KBM-7 (cell line): ENCODE measurements at regions not wholly inside any gene's neighbourhood (a gene's known extent, or its start where the extent isn't known, plus 50 kb on each side); places are given as distances from the start of the nearest gene placed in this dataset.
"Not testable (repeated sequence)": the region's sequence is repeated elsewhere in the genome, so short reads cannot be mapped to it uniquely, and the experiment has no call there.

Experiments
- DNase-seq: peaks from one replicate; pipeline ENCODE4 v3.0.0-alpha.2; 2015
- in situ Hi-C: fragments of 300-500 bp; cut with MboI; formaldehyde crosslinking; loops from 2 replicates; pipeline ENCODE4 v1.14.3; 2020; ENCODE audit warnings: low sequenced_read_pairs, low pct_unique_long_range_greater_than_20kb, mixed read lengths

DNA sequence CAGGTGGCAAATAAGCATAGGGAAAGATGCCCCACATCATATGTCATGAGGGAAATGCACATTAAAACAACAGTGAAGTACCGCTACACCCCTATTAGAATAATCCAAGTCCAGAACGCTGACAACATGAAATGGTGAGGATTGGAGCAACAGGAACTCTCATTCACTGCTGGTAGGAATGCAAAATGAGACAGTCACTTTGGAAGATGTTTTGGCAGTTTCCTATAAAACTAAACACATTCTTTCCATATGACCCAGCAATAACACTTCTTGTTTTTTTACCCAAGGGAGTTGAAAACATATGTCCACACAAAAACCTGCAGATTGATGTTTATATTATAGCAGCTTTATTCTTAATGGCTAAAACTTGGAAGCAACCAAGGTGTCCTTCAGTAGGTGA lies 116.4 kb upstream of the TOPAZ1 start:
- in situ Hi-C loops, result no loop called here
- DNase-seq, result no peak

DNA sequence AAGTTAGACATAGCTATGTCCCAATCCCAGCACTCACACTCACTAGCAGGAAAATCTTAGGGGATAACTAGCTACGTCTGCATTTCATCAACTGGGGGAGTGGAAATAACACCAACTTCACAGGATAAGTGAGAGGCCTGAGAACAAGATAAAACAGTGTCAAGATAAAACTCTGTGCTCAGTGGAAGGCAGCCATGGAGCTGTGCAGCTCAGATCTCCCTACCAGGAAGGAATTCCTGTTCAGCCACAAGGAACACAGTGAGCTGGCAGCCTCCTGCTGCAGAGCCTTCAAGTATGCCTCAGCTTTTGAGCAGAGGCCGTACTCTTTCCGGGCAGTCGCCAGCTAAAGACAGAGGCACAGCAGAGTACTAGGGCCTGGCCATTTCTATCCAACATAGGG lies 115.8 kb upstream of the TOPAZ1 start:
- no peak for DNase-seq
- in situ Hi-C loops, result no loop called here

- in situ Hi-C loops, result no loop called here
Measured at GRCh38 chr3:44128057-44128775, 113.5 kb upstream of the TOPAZ1 start.

DNA sequence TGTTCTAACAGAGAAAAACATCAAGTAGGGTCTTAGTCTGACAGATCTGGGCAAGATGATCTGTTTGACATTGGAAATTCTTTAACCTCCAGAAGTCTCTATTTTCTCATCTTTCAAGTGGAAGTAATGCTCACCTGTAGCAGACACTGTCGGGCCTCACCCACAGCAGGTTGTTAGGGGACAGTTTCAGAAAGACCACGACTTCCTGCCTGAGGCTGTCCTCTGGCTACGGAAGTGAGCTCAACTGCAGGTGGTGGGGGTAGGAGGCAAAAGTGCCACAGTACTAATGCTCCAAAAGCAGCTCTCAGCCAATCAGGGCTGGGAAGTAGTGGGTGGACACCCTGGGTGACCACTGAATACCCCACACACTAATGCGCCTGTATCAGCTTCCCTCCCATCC lies 111.4 kb upstream of the TOPAZ1 start:
- in situ Hi-C loops, result no loop called here
- no peak for DNase-seq

More at GRCh38 chr3:44128057-44128775, 113.5 kb upstream of the TOPAZ1 start:
- DNase-seq, result no peak

GRCh38 chr3:44132061-44132460 lies 109.6 kb upstream of the TOPAZ1 start:
- DNase-seq, result no peak
- in situ Hi-C loops, result no loop called here

DNA sequence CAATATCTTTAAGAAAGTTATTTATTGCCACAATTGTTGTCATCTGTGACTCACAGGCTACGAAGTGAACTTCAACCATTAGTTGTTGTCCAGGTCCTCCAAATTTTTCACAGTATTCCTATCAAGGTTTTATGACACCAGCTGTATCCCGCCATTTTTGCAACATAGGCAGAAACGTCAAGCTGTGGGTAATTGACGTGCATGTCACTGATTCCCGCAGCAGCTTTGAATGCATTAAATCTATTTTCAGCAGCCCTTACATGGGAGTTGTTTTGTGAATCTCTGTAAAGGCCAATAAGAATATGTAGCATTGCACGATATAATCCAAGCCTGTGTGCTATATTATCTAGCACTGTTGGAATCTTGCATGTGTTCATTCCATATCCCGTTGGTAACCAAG lies 109.1 kb upstream of the TOPAZ1 start:
- DNase-seq, result no peak
- in situ Hi-C loops, result no loop called here

GRCh38 chr3:44136421-44136820 lies 105.3 kb upstream of the TOPAZ1 start:
- DNase-seq, result peak; percentile 10
- in situ Hi-C loops, result no loop called here

GRCh38 chr3:44146073-44146472 lies 95.6 kb upstream of the TOPAZ1 start:
- no peak for DNase-seq
- in situ Hi-C loops, result no loop called here

- in situ Hi-C loops, result no loop called here
- no peak for DNase-seq
Measured at GRCh38 chr3:44159696-44160300, 81.9 kb upstream of the TOPAZ1 start.

DNA sequence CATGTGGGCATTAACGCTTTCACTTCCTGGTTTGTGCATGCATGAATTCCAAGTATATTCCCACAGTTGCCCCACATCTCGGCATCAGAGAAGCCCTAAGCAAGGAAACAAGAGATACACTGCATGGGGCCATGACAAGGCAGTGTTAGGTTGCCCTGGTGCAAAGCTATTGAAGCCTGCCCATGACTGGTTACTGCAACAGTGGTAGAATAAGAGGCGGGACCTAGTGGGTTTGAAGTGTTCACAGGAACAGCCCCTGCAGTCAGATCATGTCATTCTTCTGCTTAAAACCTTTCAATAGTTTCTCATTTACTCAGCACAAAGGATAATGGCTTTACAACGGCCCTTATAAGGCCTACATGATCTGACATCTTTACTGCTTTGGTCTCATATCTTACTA lies 80.9 kb upstream of the TOPAZ1 start:
- no peak for DNase-seq
- in situ Hi-C loops, result no loop called here

DNA sequence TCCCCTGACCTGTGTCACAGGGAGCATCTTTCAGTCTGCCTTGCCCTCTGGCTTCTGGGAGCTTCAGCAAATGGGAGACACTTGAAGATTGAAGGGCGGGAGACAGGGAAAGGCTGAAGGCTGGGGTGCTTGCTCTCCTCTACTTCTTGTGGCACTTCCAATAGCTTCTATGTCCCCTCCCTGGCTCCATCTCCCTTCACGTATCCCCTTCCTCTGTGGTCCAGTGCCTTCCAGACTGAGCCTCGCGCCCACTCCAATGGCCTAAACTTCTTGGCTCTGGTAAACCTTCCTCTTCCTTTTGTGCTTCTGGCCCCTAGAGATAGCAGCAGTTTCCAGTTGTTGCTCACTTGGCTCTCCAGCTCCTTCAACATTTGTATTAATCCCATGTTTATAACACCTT lies 69.8 kb upstream of the TOPAZ1 start:
- in situ Hi-C loops, result no loop called here
- no peak for DNase-seq

GRCh38 chr3:44172701-44173100 lies 69.0 kb upstream of the TOPAZ1 start:
- DNase-seq, in situ Hi-C loops: not testable (repeated sequence)

DNA sequence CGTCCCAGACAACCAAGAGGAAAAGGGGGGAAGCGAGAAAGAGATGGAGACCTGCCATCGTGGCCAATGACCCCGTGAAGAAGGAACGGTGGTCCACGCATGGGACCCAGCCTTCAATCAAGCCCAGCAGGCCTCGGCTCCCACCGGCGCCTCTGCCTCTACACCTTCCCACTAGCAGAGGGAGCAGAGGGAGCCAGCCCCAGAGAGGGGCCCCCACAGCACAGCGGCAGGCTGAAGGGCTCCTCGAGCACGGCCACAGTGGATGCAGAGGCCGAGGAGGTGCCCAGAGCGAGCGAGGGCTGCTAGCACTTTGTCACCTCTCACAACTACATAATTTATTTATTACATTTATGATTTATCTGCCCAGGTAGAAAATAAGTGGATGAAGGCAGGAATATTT lies 68.4 kb upstream of the TOPAZ1 start:
- DNase-seq, result no peak
- in situ Hi-C loops, result no loop called here

DNA sequence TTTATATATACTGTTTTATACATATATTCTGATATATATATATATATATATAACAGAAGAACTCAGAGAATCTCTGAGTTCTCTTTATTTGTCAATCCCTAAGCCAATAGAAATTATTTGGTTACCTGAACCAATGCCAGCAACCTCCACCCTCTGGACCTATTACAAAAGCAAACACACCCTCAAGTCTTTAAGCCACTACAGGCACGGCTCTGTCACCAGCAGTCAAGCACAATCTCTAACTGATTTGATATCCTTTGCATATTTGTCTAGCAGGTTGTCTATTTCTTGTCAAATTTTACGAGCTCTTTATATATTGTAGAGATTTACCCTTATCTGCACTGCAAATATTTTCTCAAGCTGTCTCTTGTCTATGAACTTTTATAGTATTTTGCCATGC lies 66.6 kb upstream of the TOPAZ1 start:
- no peak for DNase-seq

DNA sequence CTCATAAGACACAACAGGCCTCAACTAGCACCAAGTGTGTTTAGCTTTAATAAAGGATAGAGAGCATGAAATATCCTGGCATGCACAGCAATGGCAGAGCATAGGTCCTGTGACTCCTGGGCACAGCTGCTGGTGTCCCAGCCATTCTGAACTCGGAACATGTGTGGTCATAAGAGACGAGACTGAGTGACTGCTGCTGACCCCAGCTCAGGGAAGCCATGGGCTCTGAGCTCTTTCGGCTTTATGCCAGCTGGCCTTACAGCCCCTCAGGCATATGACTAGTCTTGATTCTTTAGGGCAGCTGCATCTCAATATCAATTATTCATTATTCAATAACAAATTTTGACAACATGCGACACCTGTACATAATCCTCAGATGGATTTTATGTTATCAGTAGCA lies 62.4 kb upstream of the TOPAZ1 start:
- in situ Hi-C loops, result loop anchor here (25.0 kb wide), 1 partner anchor 317 kb away; no protein-coding TSS in a partner anchor

More for the DNA sequence above, 66.6 kb upstream of the TOPAZ1 start:
- in situ Hi-C loops, result loop anchor here (25.0 kb wide), 1 partner anchor 313 kb away; no protein-coding TSS in a partner anchor

GRCh38 chr3:44184319-44184953 lies 57.2 kb upstream of the TOPAZ1 start:
- DNase-seq, result peak; percentile 11
- in situ Hi-C loops, result loop anchor here (25.0 kb wide), 1 partner anchor 322 kb away; no protein-coding TSS in a partner anchor

More for the DNA sequence above, 62.4 kb upstream of the TOPAZ1 start:
- DNase-seq, result no peak

GRCh38 chr3:44185396-44185915 lies 56.2 kb upstream of the TOPAZ1 start:
- in situ Hi-C loops, result loop anchor here (25.0 kb wide), 1 partner anchor 323 kb away; no protein-coding TSS in a partner anchor
- no peak for DNase-seq

DNA sequence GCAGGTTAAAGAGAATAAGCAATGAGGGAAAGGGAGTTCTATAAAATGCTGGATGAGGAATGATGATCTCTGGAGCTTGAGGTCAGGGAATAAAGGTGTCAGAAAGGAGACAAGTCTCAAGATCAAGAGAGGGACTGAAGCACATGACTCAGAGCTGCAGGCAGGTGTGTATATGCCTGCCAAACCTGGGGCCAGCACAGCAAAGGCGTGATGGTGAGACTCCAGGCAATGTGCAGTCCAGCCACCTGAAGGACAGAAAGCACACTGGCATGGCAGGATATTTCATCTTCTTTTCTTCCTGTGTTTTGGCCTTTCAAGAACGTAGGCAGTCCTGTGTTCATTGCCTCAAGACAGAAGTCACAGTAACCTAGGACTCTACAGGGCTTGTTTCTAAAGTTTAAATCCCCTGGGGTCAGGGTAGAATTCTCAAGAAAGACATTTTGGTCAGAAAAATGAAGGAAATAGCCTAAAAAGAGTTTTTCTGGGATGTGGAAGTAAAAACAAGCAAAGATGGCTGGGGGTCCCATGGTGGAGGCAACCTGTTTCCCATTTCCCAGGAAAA lies 55.5 kb upstream of the TOPAZ1 start:
- in situ Hi-C loops, result loop anchor here (25.0 kb wide), 1 partner anchor 324 kb away; no protein-coding TSS in a partner anchor

GRCh38 chr3:44186712-44187111 lies 55.0 kb upstream of the TOPAZ1 start:
- DNase-seq, result no peak
- in situ Hi-C loops, result loop anchor here (25.0 kb wide), 1 partner anchor 324 kb away; no protein-coding TSS in a partner anchor

More for the DNA sequence above, 55.5 kb upstream of the TOPAZ1 start:
- DNase-seq, result no peak
